NCI-H2196 treated with DMSO at 0.1 percent for 48 hours (cell line): ENCODE measurements at regions not wholly inside any gene's neighbourhood (a gene's known extent, or its start where the extent isn't known, plus 50 kb on each side); places are given as distances from the start of the nearest gene placed in this dataset.
A peak's percentile ranks its signal among the peaks of the same experiment; 100 is the strongest.
"Not testable (repeated sequence)": the region's sequence is repeated elsewhere in the genome, so short reads cannot be mapped to it uniquely, and the experiment has no call there.

Experiments
- DNase-seq: peaks from one replicate; lab custom pipeline; 2025; ENCODE audit not compliant: unreplicated experiment; lab: John Stamatoyannopoulos, UW

DNA sequence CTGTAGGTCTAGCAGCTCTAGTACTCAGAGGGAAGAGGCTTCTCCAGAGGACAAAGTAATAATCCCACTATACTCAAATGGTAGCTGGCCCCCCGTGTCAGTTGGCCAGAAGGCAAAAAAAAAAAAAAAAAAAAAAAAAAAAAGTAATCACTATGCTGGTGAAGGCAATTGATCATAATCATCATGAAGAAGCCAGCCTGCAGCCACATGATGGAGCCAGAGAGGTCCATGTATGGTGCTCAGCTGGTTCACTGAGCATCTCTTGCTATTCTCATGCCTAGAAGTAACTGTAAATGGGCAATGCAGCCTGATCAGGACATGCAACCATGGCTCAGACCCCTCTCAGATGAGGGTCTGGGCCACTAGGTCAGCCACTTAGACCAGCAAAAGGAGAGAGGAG, 378.8 kb downstream of the MED13L start:
- DNase-seq = no peak

DNA sequence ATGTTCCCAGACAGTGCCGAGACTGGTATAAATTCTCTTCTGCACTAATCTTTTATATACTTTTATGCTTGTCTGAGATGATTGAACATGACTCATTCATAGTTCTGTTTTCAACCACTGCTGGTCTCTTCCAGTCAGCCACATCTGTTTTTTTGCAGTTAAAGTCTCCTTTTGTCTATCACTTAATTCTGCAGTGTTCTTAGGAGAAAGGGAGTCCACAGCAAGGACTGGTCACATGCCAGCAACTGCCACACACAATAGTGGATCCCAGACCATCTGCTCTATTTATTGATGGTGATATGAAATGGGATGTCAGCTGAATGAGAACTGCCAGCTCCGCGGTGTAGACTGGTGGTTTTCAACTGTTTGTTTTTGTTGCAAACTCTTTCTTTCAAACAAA, 379.8 kb downstream of the MED13L start:
- DNase-seq = no peak

DNA sequence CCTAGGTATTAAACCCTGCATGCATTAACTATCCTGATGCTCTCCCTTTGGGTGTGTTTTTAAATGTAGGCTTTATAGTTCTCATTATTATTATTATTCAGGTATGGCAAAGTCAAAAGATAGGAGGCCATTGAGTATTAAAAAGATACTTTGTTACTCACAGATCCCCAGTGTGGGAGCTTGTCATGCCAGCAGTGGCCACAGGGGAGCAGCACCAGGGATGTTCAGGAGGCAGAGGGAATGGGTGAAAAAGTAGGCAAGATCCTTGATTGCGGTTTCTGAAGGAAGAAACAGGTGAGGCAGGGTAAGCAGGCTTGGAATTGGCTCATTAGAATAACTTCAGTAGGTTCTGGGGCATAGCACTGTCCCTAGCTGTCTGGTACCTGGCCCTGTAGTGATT, 382.2 kb downstream of the MED13L start:
- no peak for DNase-seq

DNA sequence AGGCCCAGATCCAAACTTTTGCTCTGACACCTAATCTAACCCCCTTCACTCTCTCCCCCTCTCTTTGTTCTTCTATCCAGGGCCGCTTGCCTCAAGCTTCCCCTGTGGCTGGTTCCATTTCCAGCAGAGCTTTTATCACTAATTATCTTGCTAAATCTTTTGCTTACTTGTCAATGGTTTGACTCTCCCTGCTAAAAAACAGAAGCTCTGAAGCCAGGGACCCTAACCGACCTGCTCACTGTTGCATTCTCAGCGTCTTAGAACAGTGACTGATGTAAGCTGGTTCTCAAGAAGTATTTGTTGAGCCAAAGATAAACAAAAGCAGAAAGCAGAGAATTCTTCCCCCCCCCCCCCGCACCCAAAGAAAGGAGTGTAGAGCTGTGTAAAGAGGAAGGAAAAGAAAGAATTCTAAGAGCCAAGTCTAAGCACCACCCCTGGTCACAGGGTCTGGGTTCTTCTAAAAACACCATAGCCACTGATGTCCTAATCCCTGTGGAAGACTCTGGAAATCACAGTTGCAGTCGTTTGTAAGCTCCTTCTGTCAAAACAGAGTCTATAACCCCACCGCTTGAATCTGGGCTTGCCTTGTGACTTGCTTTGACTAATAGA, 385.8 kb downstream of the MED13L start:
- no peak for DNase-seq

DNA sequence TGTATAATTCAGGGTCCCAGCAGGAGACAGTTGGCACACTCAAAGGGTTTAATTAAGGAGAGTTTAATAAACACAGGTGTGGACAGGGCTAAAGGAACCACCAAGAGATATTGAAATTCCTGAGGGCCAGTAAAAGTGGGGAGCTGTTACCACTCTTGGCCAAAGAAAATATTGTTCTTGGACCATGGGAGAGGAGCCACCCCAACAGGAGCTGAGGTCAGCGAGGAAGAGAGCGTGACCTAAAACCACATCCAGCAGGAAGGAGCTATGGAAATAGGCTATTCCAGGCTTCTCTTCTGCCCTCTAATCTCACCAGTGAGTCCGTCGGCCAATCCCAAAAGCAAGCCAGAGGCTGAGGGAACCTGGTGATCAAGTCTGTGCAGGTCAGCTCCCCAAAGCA, 390.8 kb downstream of the MED13L start:
- no peak for DNase-seq

DNA sequence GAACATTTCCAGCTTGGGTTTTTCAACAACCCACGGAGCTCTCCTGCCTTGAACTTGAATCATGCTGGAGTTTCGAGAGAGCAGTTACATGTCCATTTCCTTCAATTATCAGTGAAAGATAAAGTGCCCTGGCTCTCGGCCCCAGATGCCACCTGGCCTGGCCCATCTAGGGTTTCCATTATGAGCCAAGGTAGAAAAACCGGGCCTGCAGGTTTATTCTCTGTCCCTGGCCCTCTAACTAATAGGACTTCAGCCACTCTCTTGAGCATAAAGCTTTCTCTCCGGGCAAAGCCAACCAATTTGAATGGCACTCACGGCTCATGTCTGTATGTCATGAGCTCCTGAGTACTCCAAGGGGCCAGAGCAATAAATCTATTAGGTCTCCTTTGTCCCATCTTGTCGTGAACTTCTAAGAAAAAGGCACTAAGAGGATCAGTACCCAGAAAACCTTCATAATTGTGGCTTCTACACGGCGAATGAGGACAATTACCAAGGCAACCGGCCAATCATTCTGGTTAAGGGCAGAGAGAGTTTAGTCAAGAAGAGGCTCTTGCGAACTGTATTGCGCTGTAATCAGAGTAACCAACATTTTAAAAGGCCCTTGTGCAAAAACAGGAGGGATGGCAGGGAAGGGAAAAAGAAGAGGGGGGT, 392.3 kb downstream of the MED13L start:
- peak; percentile 77 for DNase-seq

DNA sequence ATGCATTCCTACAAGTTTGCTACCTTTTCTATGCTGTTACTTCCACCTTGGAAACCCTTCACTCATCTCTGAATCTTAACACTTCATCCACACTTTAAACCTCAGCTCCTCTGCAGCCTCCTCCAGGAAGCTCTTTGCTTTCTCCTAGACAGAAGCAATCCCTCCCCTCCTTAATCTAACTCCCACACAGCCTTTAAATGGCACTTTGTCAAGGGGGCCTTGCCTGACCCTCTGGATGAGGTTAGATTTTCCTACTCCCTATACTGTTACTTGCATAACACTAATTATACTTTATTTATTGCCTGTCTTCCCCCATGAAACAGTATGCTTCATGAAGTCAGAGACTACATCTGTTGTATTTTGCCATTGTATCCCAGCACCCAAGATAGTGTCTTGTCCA, 394.6 kb downstream of the MED13L start:
- DNase-seq = no peak

DNA sequence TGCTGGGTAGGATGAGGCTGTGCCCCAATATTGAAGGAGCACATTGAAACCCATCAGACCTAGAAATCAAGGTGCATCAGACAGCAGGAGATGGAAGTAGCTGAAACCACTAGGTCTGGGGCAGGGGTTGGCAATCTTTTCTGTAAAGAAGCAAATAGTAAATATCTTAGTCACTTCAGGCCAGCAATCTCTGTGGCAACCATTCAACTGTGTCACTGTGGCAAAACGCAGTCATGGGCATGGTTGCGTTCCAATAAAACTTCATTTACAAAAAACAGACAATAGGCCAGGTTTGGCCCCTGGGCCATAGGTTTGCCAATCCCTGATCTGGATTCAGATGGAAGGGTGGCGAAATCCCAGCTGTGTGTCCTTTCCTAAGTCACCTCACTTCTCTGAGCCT, 397.3 kb downstream of the MED13L start:
- DNase-seq = no peak

DNA sequence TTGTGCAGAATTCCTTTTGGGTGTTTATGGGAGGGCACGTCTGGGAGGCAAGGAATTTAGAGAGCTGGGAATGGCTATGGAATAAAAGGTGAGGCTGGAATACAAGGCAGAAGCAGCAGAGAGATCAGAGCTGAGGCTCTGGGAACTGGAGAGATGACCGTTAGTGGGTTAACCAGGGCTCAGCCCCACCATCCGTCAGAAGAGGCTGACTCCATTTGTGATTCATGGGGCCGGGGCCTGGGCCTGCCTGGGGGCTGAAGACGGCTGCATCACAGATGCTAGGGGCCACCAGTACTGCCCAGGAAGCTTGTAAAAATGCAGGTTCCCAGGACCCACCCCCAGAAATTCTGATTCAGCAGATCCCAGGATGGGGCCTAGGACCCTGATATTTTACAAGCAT, 398.1 kb downstream of the MED13L start:
- DNase-seq = no peak

DNA sequence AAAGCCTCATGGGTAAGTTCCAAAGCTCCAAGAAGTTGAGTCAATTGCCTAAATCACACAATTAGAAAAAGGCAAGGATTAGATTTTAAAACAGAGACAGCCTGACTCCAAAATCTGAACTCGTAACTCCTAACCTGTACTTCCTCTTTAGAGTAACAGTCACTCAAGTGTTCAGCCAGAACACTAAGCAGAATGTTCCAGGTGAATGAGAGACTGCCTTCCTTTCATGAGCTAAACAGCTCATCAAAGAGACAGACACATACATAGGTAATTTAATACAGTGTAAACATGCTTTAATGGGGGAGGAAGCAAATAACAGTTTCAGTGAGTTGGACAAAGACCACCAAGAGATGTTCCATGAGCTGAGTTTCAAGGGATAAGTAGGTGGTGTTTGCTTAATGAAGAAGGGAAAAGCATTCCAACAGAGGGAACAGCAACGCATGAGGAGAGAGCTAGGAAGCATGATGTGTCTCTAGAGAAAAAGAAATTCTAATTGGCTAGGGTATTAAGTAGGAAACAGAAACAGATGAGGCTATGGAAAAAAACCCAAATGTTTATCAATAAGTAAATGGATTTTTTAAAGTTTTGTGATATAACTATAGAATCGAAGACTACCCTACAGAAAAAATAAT, 403.9 kb downstream of the MED13L start:
- no peak for DNase-seq

DNA sequence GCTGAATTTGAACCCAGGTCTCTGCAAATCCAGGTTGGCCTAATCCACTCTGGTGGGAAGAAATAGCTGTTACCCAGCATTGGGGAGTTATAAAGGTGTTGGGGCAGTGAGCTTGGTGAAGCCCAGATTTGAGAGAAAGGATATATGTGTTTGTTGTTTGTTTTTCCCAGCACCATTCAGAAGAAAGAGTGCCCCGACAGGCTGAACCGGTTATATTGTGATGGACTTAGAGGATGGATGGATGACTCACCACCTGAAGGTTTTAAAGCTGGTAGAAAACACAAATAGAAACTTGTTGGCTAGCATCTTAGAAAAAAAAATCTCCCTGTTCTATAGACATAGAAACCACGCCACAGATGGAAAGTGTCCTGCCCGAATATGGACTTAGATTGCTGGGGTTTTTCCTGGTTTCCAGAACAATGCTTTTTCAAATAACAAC, 404.6 kb downstream of the MED13L start:
- peak; percentile 75 for DNase-seq

DNA sequence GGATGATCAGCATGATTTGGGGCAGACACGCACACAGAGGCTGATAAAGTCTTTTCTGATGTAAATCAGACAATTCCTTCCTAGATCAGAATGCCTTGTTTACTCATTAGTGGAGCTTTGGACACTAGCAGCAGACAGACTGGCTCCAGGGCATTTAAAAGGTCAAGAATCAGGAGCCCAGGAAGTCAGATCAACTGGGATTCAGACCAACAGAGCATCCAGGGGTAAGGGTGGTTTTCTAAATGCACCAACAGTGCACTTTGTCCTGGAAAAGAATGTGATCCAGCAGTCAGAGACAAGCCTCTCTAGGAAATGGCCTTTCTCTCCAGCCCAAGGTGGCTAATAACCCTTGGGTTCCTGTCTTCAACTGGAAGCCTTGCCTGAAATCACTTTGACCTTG, 405.3 kb downstream of the MED13L start:
- peak; percentile 65 for DNase-seq

DNA sequence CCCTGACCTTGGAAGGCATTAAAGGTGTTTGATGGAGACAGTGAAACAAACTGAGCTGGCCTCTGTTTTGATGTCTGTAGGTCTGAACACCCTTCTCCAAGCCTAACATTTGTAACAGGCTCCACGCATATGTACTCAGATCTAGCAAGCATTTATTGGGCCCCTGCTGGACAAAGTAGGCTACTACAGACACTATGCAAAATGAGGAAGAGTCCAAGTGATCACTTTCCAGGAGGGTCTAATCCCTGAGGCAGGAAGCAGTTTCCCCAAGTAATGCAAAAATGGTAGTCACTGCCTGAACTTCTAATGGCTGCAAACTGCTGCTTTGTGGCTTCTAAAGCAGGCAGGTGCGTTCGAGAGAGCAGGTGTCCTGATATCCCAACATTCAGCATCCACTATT, 405.8 kb downstream of the MED13L start:
- peak; percentile 80 for DNase-seq

DNA sequence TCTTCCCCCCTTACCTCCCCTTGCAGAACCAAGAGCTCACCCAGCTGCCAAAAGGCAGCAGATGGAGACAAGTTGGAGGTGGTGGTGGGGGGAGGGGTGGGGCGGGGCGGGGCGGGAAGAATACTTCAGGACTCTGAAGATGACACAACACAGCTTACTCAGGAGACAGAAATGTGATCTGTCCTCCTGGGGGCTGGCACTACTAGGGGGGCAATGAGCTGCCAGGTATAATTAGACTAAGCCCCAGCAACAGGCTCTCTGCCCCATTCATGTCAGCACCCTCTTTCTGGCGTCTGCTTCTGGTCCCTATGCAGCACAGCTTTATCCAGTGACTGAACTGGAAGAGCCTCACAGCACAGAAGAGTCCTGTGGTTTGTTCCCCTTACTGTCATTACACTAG, 407.0 kb downstream of the MED13L start:
- DNase-seq = no peak

DNA sequence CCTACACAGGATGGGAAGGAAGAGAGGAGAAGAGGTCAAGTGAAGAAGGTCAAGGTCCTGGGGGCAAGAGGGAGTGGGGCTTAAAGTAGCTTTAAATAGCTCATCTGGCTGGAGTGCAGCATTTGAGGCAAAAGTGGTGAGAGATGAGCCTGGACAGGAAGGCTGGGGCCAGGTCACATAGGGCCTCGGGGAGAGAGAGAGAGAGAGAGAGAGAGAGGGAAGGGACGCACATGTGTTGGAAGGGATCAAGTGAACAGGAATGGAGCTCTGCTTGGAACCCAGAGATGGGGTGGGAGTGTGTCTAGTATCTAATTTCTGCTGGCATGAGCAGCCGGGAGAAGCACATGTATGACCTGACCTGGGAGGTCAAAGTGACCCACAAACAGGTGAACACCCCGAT, 407.5 kb downstream of the MED13L start:
- DNase-seq = no peak

DNA sequence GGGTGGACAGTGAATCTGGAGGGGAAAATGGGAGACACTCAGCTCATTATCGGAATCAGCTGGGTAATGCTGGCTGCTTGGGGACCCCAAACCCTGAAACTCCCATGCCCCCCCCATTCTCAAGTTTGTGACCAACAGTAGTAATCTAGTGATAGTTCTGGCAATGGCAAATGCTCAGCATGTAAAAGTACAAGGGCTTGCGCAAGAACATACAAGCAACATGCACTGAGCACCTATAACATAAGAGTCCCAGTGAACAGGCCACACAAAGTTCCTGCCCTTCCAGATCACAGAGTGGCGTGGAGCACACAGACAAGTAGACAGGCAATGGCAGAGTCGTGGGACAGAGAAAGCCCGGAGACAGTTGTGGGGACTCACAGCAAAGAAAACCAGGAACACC, 407.9 kb downstream of the MED13L start:
- DNase-seq = no peak

DNA sequence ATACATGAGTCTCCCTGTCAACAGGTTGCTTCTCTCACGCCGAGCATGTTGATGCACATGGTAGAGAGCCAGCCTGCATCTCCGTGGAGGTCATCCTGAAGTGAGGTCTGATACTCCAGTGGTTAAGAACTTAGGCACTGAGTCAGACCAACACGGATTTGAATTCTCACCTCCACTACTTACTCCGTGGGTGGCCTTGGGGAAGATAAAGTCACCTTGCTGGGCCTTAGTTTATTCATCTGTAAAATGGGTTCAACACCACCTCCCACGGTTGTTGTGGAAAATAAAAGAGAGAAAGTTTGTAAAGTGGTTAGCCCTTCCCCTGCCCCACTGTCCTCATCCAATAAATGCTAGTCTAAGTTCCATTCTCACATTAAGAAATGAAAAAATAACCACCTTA, 408.9 kb downstream of the MED13L start:
- no peak for DNase-seq

DNA sequence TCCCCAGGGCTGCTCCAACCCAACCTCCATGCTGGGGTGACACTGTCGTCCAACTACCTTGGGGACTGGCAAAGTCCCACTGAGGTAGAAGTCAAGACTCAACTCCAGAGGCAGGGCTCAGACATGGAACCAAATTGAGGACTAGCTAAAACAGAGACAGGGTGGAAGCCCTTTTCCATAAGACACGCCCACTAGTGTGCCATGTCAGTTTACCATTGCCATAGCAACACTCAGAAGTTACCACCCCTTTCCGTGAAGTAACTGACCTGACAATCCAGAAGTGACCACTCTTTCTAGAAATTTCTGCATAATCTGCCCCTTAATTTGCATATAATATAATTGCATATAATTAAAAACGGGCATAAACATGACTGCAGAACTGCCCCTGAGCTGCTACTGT, 409.6 kb downstream of the MED13L start:
- no peak for DNase-seq

DNA sequence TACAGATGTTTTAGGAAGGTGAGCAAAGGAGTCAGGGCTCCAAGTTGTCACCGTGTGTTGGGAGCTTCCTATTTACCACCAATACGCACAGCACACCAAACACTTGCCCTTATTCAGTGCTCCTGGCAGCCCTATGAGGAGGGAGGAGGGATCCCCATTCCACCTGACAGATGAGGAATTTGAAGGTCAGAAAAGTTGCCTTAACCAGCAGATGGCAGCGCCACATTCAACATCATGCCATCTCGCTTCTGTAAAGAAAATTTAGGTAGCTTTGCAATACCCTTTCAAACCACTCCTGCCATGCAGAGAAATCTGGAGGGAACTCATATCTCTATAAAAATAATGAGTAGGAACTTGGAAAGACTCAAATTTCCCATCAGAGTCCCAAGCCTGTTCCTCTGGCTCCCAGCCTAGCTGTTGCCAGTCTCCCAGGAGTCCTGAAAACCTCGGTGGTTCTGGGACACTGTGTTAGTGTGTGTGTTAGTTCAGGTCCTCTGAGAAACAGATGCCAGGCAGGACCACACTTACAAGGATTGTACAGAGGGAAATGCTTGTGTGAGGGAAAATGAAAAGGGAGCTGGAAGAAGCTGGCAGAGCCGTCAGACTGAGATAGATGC, 410.5 kb downstream of the MED13L start:
- peak; percentile 45 for DNase-seq

DNA sequence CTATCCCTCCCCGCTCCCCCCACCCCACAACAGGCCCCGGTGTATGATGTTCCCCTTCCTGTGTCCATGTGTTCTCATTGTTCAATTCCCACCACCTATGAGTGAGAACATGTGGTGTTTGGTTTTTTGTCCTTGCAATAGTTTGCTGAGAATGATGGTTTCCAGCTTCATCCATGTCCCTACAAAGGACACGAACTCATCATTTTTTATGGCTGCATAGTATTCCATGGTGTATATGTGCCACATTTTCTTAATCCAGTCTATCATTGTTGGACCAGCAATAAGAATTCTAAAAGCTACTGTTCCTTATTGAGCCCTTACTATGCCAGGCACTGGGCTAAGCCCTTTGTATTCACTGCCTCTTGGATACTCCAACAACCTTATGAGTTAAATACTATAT, 411.2 kb downstream of the MED13L start:
- not testable (repeated sequence) for DNase-seq

DNA sequence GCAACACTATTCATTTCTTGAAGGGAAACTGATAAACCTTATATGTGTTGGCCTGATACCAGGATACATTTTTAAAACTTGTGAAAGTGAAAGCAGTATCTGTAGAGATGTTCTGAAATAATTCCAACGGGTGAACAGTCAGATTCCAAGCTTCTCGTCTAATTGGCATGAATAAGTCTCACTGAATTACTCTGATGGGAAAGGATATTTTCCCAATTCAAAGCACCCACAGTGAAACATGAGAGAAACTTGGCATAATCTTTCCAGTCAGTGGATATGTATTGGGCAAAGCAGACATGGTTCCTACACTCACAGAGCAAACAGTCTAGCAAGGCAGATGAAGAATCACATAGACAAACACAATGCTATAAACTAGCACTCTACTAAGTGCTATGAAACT, 413.1 kb downstream of the MED13L start:
- no peak for DNase-seq

DNA sequence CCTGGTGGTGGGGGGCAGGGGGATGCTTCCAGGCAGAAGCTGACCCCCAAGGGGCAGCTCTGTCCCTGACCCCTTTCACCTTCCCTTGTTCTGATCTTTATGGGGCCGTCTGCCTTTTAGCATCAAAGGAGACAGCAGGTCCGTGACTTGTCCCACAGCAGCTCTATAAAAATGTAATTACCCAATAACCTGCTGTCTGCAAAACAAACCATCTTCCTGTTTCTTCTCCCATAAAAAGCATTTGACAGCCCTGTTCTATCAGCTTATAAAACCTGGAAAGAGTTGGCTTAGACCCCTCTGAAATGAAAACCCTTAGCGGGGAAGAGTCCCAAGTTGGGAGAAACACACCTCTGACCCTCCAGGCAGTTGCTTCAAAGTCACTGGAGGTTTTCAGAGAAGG, 416.9 kb downstream of the MED13L start:
- DNase-seq = no peak
